HL-60 (cell line): ENCODE measurements at regions not wholly inside any gene's neighbourhood (a gene's known extent, or its start where the extent isn't known, plus 50 kb on each side); places are given as distances from the start of the nearest gene placed in this dataset.

Experiments
- POLR2AphosphoS5 ChIP-seq: IDR thresholded peaks from 2 replicates; pipeline ENCODE4 v1.6.1; 2012; ENCODE audit warnings: low read depth
- SPI1 ChIP-seq: IDR thresholded peaks from 2 replicates; pipeline ENCODE4 v1.6.1; 2012; ENCODE audit warnings: low read depth, mild to moderate bottlenecking, borderline replicate concordance
- TF ChIP-seq, protein P1 (sequence below): IDR thresholded peaks from 2 replicates; pipeline ENCODE4 v1.6.1; 2012; ENCODE audit warnings: low read depth; ENCODE audit not compliant: insufficient replicate concordance
- TF ChIP-seq, protein P2 (sequence below): IDR thresholded peaks from one replicate; pipeline ENCODE4 v1.5.1; 2011; ENCODE audit warnings: low read length, control low read depth, inconsistent platforms; ENCODE audit not compliant: insufficient read depth

DNA sequence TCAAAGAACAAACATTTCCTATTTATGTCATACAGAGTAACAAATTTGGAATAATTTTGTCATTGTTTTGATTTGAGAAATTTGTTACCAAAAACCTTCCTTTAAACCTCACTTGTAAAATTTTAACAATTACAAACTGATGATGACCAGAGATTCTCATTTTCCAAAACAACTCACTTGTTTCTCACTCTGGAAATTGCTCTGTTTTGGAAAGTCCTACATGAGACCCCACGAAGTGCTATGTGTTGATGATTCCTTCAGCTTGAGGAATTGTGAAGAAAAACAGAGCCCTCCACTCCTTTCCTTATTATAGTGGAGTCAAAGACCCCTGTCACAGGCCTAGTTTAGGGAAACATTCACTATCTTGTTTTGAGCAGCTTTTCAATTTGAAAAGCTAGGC, 157.6 kb upstream of the RASGRP1 start:
- TF ChIP-seq, protein P1, sequence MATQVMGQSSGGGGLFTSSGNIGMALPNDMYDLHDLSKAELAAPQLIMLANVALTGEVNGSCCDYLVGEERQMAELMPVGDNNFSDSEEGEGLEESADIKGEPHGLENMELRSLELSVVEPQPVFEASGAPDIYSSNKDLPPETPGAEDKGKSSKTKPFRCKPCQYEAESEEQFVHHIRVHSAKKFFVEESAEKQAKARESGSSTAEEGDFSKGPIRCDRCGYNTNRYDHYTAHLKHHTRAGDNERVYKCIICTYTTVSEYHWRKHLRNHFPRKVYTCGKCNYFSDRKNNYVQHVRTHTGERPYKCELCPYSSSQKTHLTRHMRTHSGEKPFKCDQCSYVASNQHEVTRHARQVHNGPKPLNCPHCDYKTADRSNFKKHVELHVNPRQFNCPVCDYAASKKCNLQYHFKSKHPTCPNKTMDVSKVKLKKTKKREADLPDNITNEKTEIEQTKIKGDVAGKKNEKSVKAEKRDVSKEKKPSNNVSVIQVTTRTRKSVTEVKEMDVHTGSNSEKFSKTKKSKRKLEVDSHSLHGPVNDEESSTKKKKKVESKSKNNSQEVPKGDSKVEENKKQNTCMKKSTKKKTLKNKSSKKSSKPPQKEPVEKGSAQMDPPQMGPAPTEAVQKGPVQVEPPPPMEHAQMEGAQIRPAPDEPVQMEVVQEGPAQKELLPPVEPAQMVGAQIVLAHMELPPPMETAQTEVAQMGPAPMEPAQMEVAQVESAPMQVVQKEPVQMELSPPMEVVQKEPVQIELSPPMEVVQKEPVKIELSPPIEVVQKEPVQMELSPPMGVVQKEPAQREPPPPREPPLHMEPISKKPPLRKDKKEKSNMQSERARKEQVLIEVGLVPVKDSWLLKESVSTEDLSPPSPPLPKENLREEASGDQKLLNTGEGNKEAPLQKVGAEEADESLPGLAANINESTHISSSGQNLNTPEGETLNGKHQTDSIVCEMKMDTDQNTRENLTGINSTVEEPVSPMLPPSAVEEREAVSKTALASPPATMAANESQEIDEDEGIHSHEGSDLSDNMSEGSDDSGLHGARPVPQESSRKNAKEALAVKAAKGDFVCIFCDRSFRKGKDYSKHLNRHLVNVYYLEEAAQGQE, result no peak
- TF ChIP-seq, protein P2, sequence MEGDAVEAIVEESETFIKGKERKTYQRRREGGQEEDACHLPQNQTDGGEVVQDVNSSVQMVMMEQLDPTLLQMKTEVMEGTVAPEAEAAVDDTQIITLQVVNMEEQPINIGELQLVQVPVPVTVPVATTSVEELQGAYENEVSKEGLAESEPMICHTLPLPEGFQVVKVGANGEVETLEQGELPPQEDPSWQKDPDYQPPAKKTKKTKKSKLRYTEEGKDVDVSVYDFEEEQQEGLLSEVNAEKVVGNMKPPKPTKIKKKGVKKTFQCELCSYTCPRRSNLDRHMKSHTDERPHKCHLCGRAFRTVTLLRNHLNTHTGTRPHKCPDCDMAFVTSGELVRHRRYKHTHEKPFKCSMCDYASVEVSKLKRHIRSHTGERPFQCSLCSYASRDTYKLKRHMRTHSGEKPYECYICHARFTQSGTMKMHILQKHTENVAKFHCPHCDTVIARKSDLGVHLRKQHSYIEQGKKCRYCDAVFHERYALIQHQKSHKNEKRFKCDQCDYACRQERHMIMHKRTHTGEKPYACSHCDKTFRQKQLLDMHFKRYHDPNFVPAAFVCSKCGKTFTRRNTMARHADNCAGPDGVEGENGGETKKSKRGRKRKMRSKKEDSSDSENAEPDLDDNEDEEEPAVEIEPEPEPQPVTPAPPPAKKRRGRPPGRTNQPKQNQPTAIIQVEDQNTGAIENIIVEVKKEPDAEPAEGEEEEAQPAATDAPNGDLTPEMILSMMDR, result no peak
- no peak for TF ChIP-seq POLR2AphosphoS5
- no peak for TF ChIP-seq SPI1
